ENCODE measurements at regions not wholly inside any gene's neighbourhood (a gene's known extent, or its start where the extent isn't known, plus 50 kb on each side); places are given as distances from the start of the nearest gene placed in this dataset.

GRCh38 chr14:28879573-28879996 is 113.0 kb downstream of the FOXG1 start:
- H3K18ac ChIP-seq (ENCODE audit: insufficient read length, low read depth, low read length): no peak overlapping the region

More at GRCh38 chr14:28879573-28879996, 113.0 kb downstream of the FOXG1 start:
- H3K56ac ChIP-seq (ENCODE audit: insufficient read length, low read depth, low read length): no peak overlapping the region
- no peaks in the 10 kb centered on the region for H3K27me3 ChIP-seq (ENCODE audit: insufficient read depth, low read length)
- H3K79me2 ChIP-seq (ENCODE audit: insufficient read depth, low read length): no peaks in the 10 kb centered on the region
- no peak overlapping the region for H4K91ac ChIP-seq (ENCODE audit: insufficient read length, low read depth, low read length)
- no peaks in the 10 kb centered on the region for H4K20me1 ChIP-seq (ENCODE audit: control insufficient read depth, insufficient read depth, insufficient read length)
- H4K5ac ChIP-seq (ENCODE audit: insufficient read length, low read depth, low read length): no peak overlapping the region
- no peak overlapping the region for H3K23ac ChIP-seq (ENCODE audit: insufficient read length, low read depth, low read length)
- no peak overlapping the region for H3K4me2 ChIP-seq (ENCODE audit: insufficient read depth, insufficient read length, low read length)
- H3K4me1 Mint-ChIP-seq: peaks cover 3 to 23% of the 10 kb centered on the region in 2 experiments; a peak in 3 of 4 replicates
- no peak for DNase-seq
- no peaks in the 10 kb centered on the region for H3K36me3 Mint-ChIP-seq (ENCODE audit: insufficient read depth in 1 of 3, low read depth in 3 of 3)
- H3K27me3 Mint-ChIP-seq (ENCODE audit: low read depth): no peaks in the 10 kb centered on the region; the same call in 1 of the 2 replicates
- no peak overlapping the region for H3K9ac ChIP-seq (ENCODE audit: extremely low read depth, insufficient read length, low read length)
- H3K23me2 ChIP-seq (ENCODE audit: insufficient read length, low read depth, low read length, poor library complexity, severe bottlenecking): no peaks in the 10 kb centered on the region
- no peak overlapping the region for H4K8ac ChIP-seq (replicated peaks; ENCODE audit: insufficient read length, low read depth, low read length)
- H3K9me3 ChIP-seq (ENCODE audit: control insufficient read depth, low read depth, low read length): no peaks in the 10 kb centered on the region
- no peak overlapping the region for H2BK20ac ChIP-seq (ENCODE audit: low read depth, low read length, poor library complexity, severe bottlenecking)
- no peak overlapping the region for H3K27ac Mint-ChIP-seq
- no peak overlapping the region for H2AFZ ChIP-seq (ENCODE audit: low read length)
- no CpG with 5 or more reads among the region's 5 CpGs for WGBS (ENCODE audit: extremely low coverage, insufficient read length, low lambda C conversion rate)
- no peak overlapping the region for H2BK15ac ChIP-seq (ENCODE audit: low read depth, low read length)
- H3K27ac ChIP-seq (ENCODE audit: insufficient read length, low read depth, low read length): no peak overlapping the region
- no peak overlapping the region for H3K4ac ChIP-seq (ENCODE audit: low read depth, low read length)
- H3K9me3 Mint-ChIP-seq: no peaks in the 10 kb centered on the region
- H3K4me3 Mint-ChIP-seq: no peak overlapping the region
- 0 out of 2 replicates have a peak, but pooled peaks cover 3% of the 10 kb centered on the region for H3K4me1 ChIP-seq (ENCODE audit: insufficient read depth, low read length)
- no peak for TF ChIP-seq CTCF (conservative IDR thresholded peaks at IDR 0.05)
- no peak overlapping the region for H3T11ph ChIP-seq (ENCODE audit: low read length)
- H2BK12ac ChIP-seq (ENCODE audit: insufficient read length, low read depth, low read length): no peak overlapping the region
- no peak overlapping the region for H2BK120ac ChIP-seq (ENCODE audit: low read depth, low read length, poor library complexity, severe bottlenecking)
- no peak overlapping the region for H2AK5ac ChIP-seq (ENCODE audit: insufficient read length, low read length)
- no peaks in the 10 kb centered on the region for H3K79me1 ChIP-seq (ENCODE audit: insufficient read depth, low read depth, low read length, poor library complexity, severe bottlenecking)
- H2BK5ac ChIP-seq (ENCODE audit: insufficient read length, low read length): no peak overlapping the region
- H3K14ac ChIP-seq (ENCODE audit: insufficient read depth, low read length): no peak overlapping the region

Data from H9 (cell line).